Body of pancreas (tissue), 4 donors: ENCODE measurements at regions not wholly inside any gene's neighbourhood (a gene's known extent, or its start where the extent isn't known, plus 50 kb on each side); places are given as distances from the start of the nearest gene placed in this dataset.

Experiments
- ATAC-seq: fragments of 150-250 bp; one replicate; pipeline ENCODE4 v1.9.1; 2016
- DNase-seq, 4 donors: peaks; one replicate each; pipeline ENCODE4 v3.0.0-alpha.2; 2019
- H3K27ac ChIP-seq, 4 donors: fragments of 200-600 bp; sonication (generic); 1 replicate in 3 of 4; 2 replicates in 1 of 4; pipeline versions ENCODE4 v1.5.1 to v1.6.1; 2016 to 2019; ENCODE audit warnings: mild to moderate bottlenecking in 1 of 4, mixed read lengths in 1 of 4, moderate library complexity in 1 of 4
- H3K27me3 ChIP-seq, 2 donors: fragments of 200-600 bp; sonication (generic); one replicate each; pipeline ENCODE4 v1.6.0; 2016; ENCODE audit warnings: mild to moderate bottlenecking in 1 of 2
- H3K36me3 ChIP-seq, 2 donors: fragments of 200-600 bp; sonication (generic); replicated peaks in 1 of 2; 2 replicates each; pipeline ENCODE4 v1.5.1; 2016; ENCODE audit warnings: low read depth in 2 of 2; ENCODE audit not compliant: insufficient read depth in 1 of 2
- H3K4me1 ChIP-seq: fragments of 200-600 bp; sonication (generic); one replicate; pipeline ENCODE4 v1.6.0; 2016
- H3K4me3 ChIP-seq, 2 donors: fragments of 200-600 bp; sonication (generic); 1 replicate in 1 of 2; 2 replicates in 1 of 2; pipeline ENCODE4 v1.5.1; 2016 to 2019
- H3K9me3 ChIP-seq, 3 donors: fragments of 200-600 bp; sonication (generic); 1 replicate in 2 of 3; 2 replicates in 1 of 3; pipeline ENCODE4 v1.5.1; 2016
- CTCF ChIP-seq, 7 experiments: fragments of 450-650 bp in 4 of 7; fragments of 200-600 bp in 3 of 7; sonication (generic) in 3 of 7; IDR thresholded peaks; one replicate each; pipeline ENCODE4 v1.5.1; 2016 to 2019; ENCODE audit warnings: antibody characterized with exemption in 7 of 7
- POLR2A ChIP-seq, 3 donors: fragments of 450-650 bp; IDR thresholded peaks; one replicate each; pipeline ENCODE4 v1.6.1; 2016; ENCODE audit warnings: antibody characterized with exemption in 3 of 3, mild to moderate bottlenecking in 2 of 3
- WGBS, 2 donors: methylation state at CpG; one replicate each; pipeline ENCODE4 v1.1.5; 2017; 5-methylcytosine and 5-hydroxymethylcytosine counted together
- intact Hi-C: fragments of 100-400 bp; cut with DNase I; formaldehyde crosslinking; loops from one replicate; pipeline ENCODE4 v1.15.1; 2023

- H3K4me1 ChIP-seq = no peaks in the 10 kb centered on the region
- intact Hi-C loops = no loop called here
- ATAC-seq = no peak
- no peak for DNase-seq
- H3K27ac ChIP-seq = no peak overlapping the region
- WGBS, 2 donors = 75 to 76% methylated on average over 18 to 21 of the region's 21 CpGs
- no peaks in the 10 kb centered on the region for H3K9me3 ChIP-seq
- H3K27me3 ChIP-seq = peaks cover 0 to 4% of the 10 kb centered on the region in 2 donors
- no peak overlapping the region for H3K4me3 ChIP-seq
- no peak for TF ChIP-seq CTCF (IDR thresholded peaks at IDR 0.05)
- TF ChIP-seq POLR2A (IDR thresholded peaks at IDR 0.05) = no peak
- H3K36me3 ChIP-seq = no peaks in the 10 kb centered on the region
Measured at GRCh38 chr1:4174291-4175200, 274.5 kb upstream of the C1orf174 start.

- DNase-seq = no peak
- TF ChIP-seq POLR2A (IDR thresholded peaks at IDR 0.05) = no peak
- no peak for TF ChIP-seq CTCF (IDR thresholded peaks at IDR 0.05)
- WGBS, 2 donors = 71 to 74% methylated on average over 7 to 10 of the region's 10 CpGs
Measured at GRCh38 chr1:4175566-4176405, 275.7 kb upstream of the C1orf174 start.

GRCh38 chr1:4176841-4177240, 276.8 kb upstream of the C1orf174 start:
- WGBS, 2 donors = 64 to 78% methylated on average over 2 to 3 of the region's 3 CpGs
- TF ChIP-seq POLR2A (IDR thresholded peaks at IDR 0.05) (no peak), CTCF (IDR thresholded peaks at IDR 0.05) (no peak)

More at GRCh38 chr1:4175566-4176405, 275.7 kb upstream of the C1orf174 start:
- H3K4me1 ChIP-seq = no peaks in the 10 kb centered on the region
- no peaks in the 10 kb centered on the region for H3K36me3 ChIP-seq
- no peak for ATAC-seq
- intact Hi-C loops = no loop called here
- peaks cover 0 to 4% of the 10 kb centered on the region in 2 donors for H3K27me3 ChIP-seq
- H3K9me3 ChIP-seq = no peaks in the 10 kb centered on the region
- H3K27ac ChIP-seq = no peak overlapping the region
- H3K4me3 ChIP-seq = no peak overlapping the region

GRCh38 chr1:4177425-4178150, 277.5 kb upstream of the C1orf174 start:
- Histone ChIP-seq H3K36me3 (no peaks in the 10 kb centered on the region), H3K4me1 (no peaks in the 10 kb centered on the region), H3K4me3 (no peak overlapping the region), H3K27me3 (no peaks in the 10 kb centered on the region), H3K9me3 (no peaks in the 10 kb centered on the region), H3K27ac (no peak overlapping the region)
- intact Hi-C loops = no loop called here
- DNase-seq = no peak
- TF ChIP-seq CTCF (IDR thresholded peaks at IDR 0.05) (no peak), POLR2A (IDR thresholded peaks at IDR 0.05) (no peak)
- ATAC-seq = no peak
- 63 to 73% methylated on average over 11 to 21 of the region's 21 CpGs for WGBS, 2 donors

More at GRCh38 chr1:4176841-4177240, 276.8 kb upstream of the C1orf174 start:
- intact Hi-C loops = no loop called here
- DNase-seq = no peak
- Histone ChIP-seq H3K27ac (no peak overlapping the region), H3K9me3 (no peaks in the 10 kb centered on the region), H3K36me3 (no peaks in the 10 kb centered on the region), H3K4me1 (no peaks in the 10 kb centered on the region), H3K4me3 (no peak overlapping the region), H3K27me3 (peaks cover 0 to 4% of the 10 kb centered on the region in 2 donors)
- ATAC-seq = no peak
